H1 (cell line): ENCODE measurements at regions not wholly inside any gene's neighbourhood (a gene's known extent, or its start where the extent isn't known, plus 50 kb on each side); places are given as distances from the start of the nearest gene placed in this dataset.

Experiments
- CTCF ChIA-PET: fragments of 300-600 bp; sonication (Branson Sonifier 250); formaldehyde crosslinking; loops from one replicate; lab custom pipeline; 2021; ENCODE audit not compliant: partially characterized antibody; lab: Charles Lee
- POLR2A ChIA-PET: fragments of 300-600 bp; sonication (Branson Sonifier 250); formaldehyde crosslinking; loops from one replicate; lab custom pipeline; 2021; ENCODE audit warnings: inconsistent platforms; ENCODE audit not compliant: partially characterized antibody; lab: Charles Lee
- DNase-seq, 2 experiments: peaks; one replicate each; pipeline versions ENCODE4 v3.0.0 to v3.0.0-alpha.2; 2010 to 2022; ENCODE audit warnings: low spot score in 2 of 2, low read depth in 1 of 2, mixed read lengths in 1 of 2
- FAIRE-seq: peaks from 2 replicates; lab custom pipeline; 2011; peaks lifted over from hg19 to GRCh38; lab: Jason Lieb, UNC
- H2AFZ ChIP-seq: 2 replicates; pipeline ENCODE4 v1.8.1; 2012; ENCODE audit warnings: low read length, inconsistent platforms
- H2AK5ac ChIP-seq: 2 replicates; pipeline ENCODE4 v1.6.1; 2013; ENCODE audit warnings: low read depth, low read length
- H2BK120ac ChIP-seq: replicated peaks from 2 replicates; pipeline ENCODE3; 2013; ENCODE audit warnings: low read depth, low read length, inconsistent platforms
- H2BK12ac ChIP-seq: 2 replicates; pipeline ENCODE4 v1.6.1; 2013; ENCODE audit warnings: low read depth, low read length
- H2BK15ac ChIP-seq: 2 replicates; pipeline ENCODE4 v1.6.1; 2013; ENCODE audit warnings: low read length
- H2BK20ac ChIP-seq: 2 replicates; pipeline ENCODE4 v1.6.1; 2013; ENCODE audit warnings: low read length
- H2BK5ac ChIP-seq: 2 replicates; pipeline ENCODE4 v1.6.1; 2013; ENCODE audit warnings: low read depth, low read length
- H3K14ac ChIP-seq: 2 replicates; pipeline ENCODE4 v1.6.1; 2013; ENCODE audit warnings: inconsistent platforms; ENCODE audit not compliant: insufficient read length
- H3K18ac ChIP-seq: 2 replicates; pipeline ENCODE4 v1.6.1; 2013; ENCODE audit warnings: low read length; ENCODE audit errors: extremely low read depth
- H3K23ac ChIP-seq: 2 replicates; pipeline ENCODE4 v1.6.1; 2013; ENCODE audit warnings: inconsistent platforms; ENCODE audit not compliant: insufficient read length
- H3K23me2 ChIP-seq: 2 replicates; pipeline ENCODE4 v1.6.1; 2013; ENCODE audit warnings: low read depth, low read length
- H3K27ac ChIP-seq: 2 replicates; pipeline ENCODE4 v1.6.1; 2011; ENCODE audit warnings: low read depth, low read length, inconsistent platforms
- H3K27me3 ChIP-seq, 4 experiments: replicated peaks in 1 of 4; 1 replicate in 1 of 4; 2 replicates in 3 of 4; pipeline versions ENCODE4 v1.6.1 to v1.8.1; 2011 to 2013; ENCODE audit warnings: low read length in 3 of 4, mild to moderate bottlenecking in 3 of 4, inconsistent platforms in 2 of 4, mixed read lengths in 2 of 4, moderate library complexity in 1 of 4; ENCODE audit not compliant: control insufficient read depth in 3 of 4, insufficient read depth in 3 of 4; ENCODE audit errors: extremely low read depth in 1 of 4
- H3K36me3 ChIP-seq, 4 experiments: 2 replicates each; pipeline versions ENCODE4 v1.6.1 to v1.8.1; 2011 to 2013; ENCODE audit warnings: mild to moderate bottlenecking in 4 of 4, low read length in 3 of 4, moderate library complexity in 2 of 4, control low read depth in 1 of 4, inconsistent platforms in 1 of 4; ENCODE audit not compliant: insufficient read depth in 4 of 4, control insufficient read depth in 2 of 4
- H3K4ac ChIP-seq: replicated peaks from 2 replicates; pipeline ENCODE3; 2013; ENCODE audit warnings: low read length, low read depth, mixed read lengths, inconsistent platforms; ENCODE audit not compliant: insufficient read length
- H3K4me1 ChIP-seq, 4 experiments: replicated peaks in 1 of 4; 1 replicate in 1 of 4; 2 replicates in 3 of 4; pipeline versions ENCODE4 v1.6.1 to v1.8.1; 2011 to 2013; ENCODE audit warnings: low read length in 3 of 4, inconsistent platforms in 2 of 4, mixed read lengths in 1 of 4; ENCODE audit not compliant: insufficient read depth in 4 of 4, control insufficient read depth in 3 of 4
- H3K4me2 ChIP-seq, 2 experiments: 2 replicates each; pipeline versions ENCODE4 v1.6.1 to v1.8.1; 2011 to 2013; ENCODE audit warnings: low read depth in 2 of 2, low read length in 2 of 2, control low read depth in 1 of 2, inconsistent platforms in 1 of 2, mild to moderate bottlenecking in 1 of 2; ENCODE audit not compliant: insufficient read depth in 1 of 2
- H3K4me3 ChIP-seq, 4 experiments: fragments of 200-600, 300-600 bp in 1 of 4; sonication (generic), shearing (Covaris generic), sonication (Bioruptor Twin) in 1 of 4; 2 replicates each; pipeline versions ENCODE4 v1.5.1 to v1.8.1; 2011 to 2016; ENCODE audit warnings: low read length in 4 of 4, low read depth in 3 of 4, control low read depth in 2 of 4, inconsistent platforms in 2 of 4, mild to moderate bottlenecking in 2 of 4, mixed read lengths in 1 of 4, moderate library complexity in 1 of 4; ENCODE audit not compliant: insufficient read depth in 2 of 4; ENCODE audit errors: extremely low read depth in 1 of 4
- H3K56ac ChIP-seq: replicated peaks from 2 replicates; pipeline ENCODE3; 2013; ENCODE audit warnings: low read depth, mild to moderate bottlenecking, mixed read lengths, low read length, inconsistent platforms; ENCODE audit not compliant: insufficient read length
- H3K79me1 ChIP-seq: 2 replicates; pipeline ENCODE4 v1.6.1; 2013; ENCODE audit warnings: low read depth, low read length, control low read depth
- H3K79me2 ChIP-seq, 2 experiments: 2 replicates each; pipeline versions ENCODE4 v1.6.1 to v1.8.1; 2012 to 2013; ENCODE audit warnings: low read length in 2 of 2, mild to moderate bottlenecking in 2 of 2, inconsistent platforms in 1 of 2; ENCODE audit not compliant: insufficient read depth in 2 of 2, control insufficient read depth in 1 of 2
- H3K9ac ChIP-seq, 4 experiments: replicated peaks in 1 of 4; 1 replicate in 1 of 4; 2 replicates in 3 of 4; pipeline versions ENCODE4 v1.6.1 to v1.8.1; 2011 to 2013; ENCODE audit warnings: low read depth in 3 of 4, low read length in 3 of 4, control low read depth in 2 of 4, mild to moderate bottlenecking in 2 of 4, moderate library complexity in 2 of 4, inconsistent platforms in 1 of 4; ENCODE audit errors: extremely low read depth in 1 of 4
- H3K9me3 ChIP-seq, 2 experiments: 2 replicates each; pipeline versions ENCODE4 v1.6.1 to v1.8.1; 2012 to 2013; ENCODE audit warnings: mild to moderate bottlenecking in 2 of 2, moderate library complexity in 2 of 2, control low read depth in 1 of 2, inconsistent platforms in 1 of 2, low read depth in 1 of 2, low read length in 1 of 2, mixed read lengths in 1 of 2; ENCODE audit not compliant: insufficient read depth in 2 of 2
- H4K20me1 ChIP-seq, 2 experiments: replicated peaks in 1 of 2; 2 replicates each; pipeline versions ENCODE3 to v1.8.1; 2011 to 2013; ENCODE audit warnings: inconsistent platforms in 2 of 2, low read length in 2 of 2, mild to moderate bottlenecking in 1 of 2; ENCODE audit not compliant: insufficient read depth in 2 of 2, control insufficient read depth in 1 of 2
- H4K5ac ChIP-seq: 2 replicates; pipeline ENCODE4 v1.6.1; 2013; ENCODE audit warnings: low read length, low read depth, mixed read lengths, inconsistent platforms; ENCODE audit not compliant: insufficient read length
- H4K8ac ChIP-seq: 2 replicates; pipeline ENCODE4 v1.8.0; 2013; ENCODE audit warnings: mild to moderate bottlenecking, moderate library complexity, low read length, inconsistent platforms; ENCODE audit not compliant: insufficient read depth; ENCODE audit errors: extremely low read depth
- H4K91ac ChIP-seq: replicated peaks from 2 replicates; pipeline ENCODE3; 2013; ENCODE audit warnings: low read length, mixed read lengths, inconsistent platforms; ENCODE audit not compliant: insufficient read length
- WGBS, 2 experiments: shearing (Covaris generic) in 1 of 2; methylation state at CpG; one replicate each; pipeline versions ENCODE4 v1.1.6 to v1.1.7; 2013 to 2015; ENCODE audit warnings: low lambda C conversion rate in 2 of 2, mixed read lengths in 2 of 2, inconsistent platforms in 1 of 2, low coverage in 1 of 2, missing lambda C conversion rate in 1 of 2; ENCODE audit not compliant: insufficient replicate concordance in 2 of 2, insufficient coverage in 1 of 2, insufficient read length in 1 of 2; ENCODE audit errors: extremely low coverage in 1 of 2, missing lambda C conversion rate in 1 of 2; 5-methylcytosine and 5-hydroxymethylcytosine counted together
- TF ChIP-seq, protein P1 (sequence below): fragments of 300-600 bp; sonication (generic); IDR thresholded peaks from 2 replicates; pipeline ENCODE4 v1.7.1; 2012; ENCODE audit warnings: low read length, moderate library complexity, mild to moderate bottlenecking, inconsistent platforms; ENCODE audit not compliant: insufficient replicate concordance

DNA sequence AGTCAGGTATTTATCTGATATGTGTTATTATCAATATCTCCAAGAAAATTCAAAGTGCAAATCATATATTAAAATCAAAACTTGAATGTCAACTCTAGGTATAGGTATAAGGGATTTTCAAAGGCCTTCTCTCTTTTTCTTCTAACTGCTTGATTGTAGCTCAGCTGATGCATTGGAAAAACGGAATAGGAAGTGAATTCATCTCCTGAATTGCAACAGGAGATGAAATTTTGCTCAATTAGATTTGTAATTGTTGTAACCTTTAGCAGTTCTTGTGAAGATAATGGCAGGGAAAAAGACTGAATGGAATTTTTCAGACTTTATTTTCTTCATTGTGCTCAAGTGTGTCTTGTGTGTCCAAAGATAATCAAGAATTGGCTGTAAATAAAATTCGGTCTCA is 190.2 kb upstream of the KCNJ16 start:
- no peak overlapping the region for H2AFZ ChIP-seq
- no peak overlapping the region for H2BK20ac ChIP-seq
- no peaks in the 10 kb centered on the region for H3K27me3 ChIP-seq
- H2AK5ac ChIP-seq = no peak overlapping the region
- H3K79me2 ChIP-seq = no peaks in the 10 kb centered on the region
- DNase-seq = no peak
- no peak overlapping the region for H3K4me2 ChIP-seq
- H2BK12ac ChIP-seq = no peak overlapping the region
- H3K56ac ChIP-seq = no peak overlapping the region
- H4K8ac ChIP-seq = no peak overlapping the region
- H4K5ac ChIP-seq = no peak overlapping the region
- no peak overlapping the region for H3K4me3 ChIP-seq
- WGBS, 2 experiments = 88% methylated on average over 2 of the region's 2 CpGs; no CpG with 5 or more reads in 1 of the 2 experiments
- H3K27ac ChIP-seq = no peak overlapping the region
- no peaks in the 10 kb centered on the region for H3K9me3 ChIP-seq
- H2BK120ac ChIP-seq = no peak overlapping the region
- no peak overlapping the region for H3K23ac ChIP-seq
- no peak overlapping the region for H2BK5ac ChIP-seq
- no peak for FAIRE-seq
- H3K9ac ChIP-seq = no peak overlapping the region
- ChIA-PET POLR2A (no interaction called here), CTCF (no interaction called here)
- H4K20me1 ChIP-seq = no peaks in the 10 kb centered on the region
- no peaks in the 10 kb centered on the region for H3K79me1 ChIP-seq
- no peaks in the 10 kb centered on the region for H3K4me1 ChIP-seq
- H3K14ac ChIP-seq = no peak overlapping the region
- no peak overlapping the region for H4K91ac ChIP-seq
- no peak overlapping the region for H2BK15ac ChIP-seq
- no peaks in the 10 kb centered on the region for H3K36me3 ChIP-seq
- no peaks in the 10 kb centered on the region for H3K23me2 ChIP-seq
- H3K4ac ChIP-seq = no peak overlapping the region
- H3K18ac ChIP-seq = no peak overlapping the region
- TF ChIP-seq, protein P1, sequence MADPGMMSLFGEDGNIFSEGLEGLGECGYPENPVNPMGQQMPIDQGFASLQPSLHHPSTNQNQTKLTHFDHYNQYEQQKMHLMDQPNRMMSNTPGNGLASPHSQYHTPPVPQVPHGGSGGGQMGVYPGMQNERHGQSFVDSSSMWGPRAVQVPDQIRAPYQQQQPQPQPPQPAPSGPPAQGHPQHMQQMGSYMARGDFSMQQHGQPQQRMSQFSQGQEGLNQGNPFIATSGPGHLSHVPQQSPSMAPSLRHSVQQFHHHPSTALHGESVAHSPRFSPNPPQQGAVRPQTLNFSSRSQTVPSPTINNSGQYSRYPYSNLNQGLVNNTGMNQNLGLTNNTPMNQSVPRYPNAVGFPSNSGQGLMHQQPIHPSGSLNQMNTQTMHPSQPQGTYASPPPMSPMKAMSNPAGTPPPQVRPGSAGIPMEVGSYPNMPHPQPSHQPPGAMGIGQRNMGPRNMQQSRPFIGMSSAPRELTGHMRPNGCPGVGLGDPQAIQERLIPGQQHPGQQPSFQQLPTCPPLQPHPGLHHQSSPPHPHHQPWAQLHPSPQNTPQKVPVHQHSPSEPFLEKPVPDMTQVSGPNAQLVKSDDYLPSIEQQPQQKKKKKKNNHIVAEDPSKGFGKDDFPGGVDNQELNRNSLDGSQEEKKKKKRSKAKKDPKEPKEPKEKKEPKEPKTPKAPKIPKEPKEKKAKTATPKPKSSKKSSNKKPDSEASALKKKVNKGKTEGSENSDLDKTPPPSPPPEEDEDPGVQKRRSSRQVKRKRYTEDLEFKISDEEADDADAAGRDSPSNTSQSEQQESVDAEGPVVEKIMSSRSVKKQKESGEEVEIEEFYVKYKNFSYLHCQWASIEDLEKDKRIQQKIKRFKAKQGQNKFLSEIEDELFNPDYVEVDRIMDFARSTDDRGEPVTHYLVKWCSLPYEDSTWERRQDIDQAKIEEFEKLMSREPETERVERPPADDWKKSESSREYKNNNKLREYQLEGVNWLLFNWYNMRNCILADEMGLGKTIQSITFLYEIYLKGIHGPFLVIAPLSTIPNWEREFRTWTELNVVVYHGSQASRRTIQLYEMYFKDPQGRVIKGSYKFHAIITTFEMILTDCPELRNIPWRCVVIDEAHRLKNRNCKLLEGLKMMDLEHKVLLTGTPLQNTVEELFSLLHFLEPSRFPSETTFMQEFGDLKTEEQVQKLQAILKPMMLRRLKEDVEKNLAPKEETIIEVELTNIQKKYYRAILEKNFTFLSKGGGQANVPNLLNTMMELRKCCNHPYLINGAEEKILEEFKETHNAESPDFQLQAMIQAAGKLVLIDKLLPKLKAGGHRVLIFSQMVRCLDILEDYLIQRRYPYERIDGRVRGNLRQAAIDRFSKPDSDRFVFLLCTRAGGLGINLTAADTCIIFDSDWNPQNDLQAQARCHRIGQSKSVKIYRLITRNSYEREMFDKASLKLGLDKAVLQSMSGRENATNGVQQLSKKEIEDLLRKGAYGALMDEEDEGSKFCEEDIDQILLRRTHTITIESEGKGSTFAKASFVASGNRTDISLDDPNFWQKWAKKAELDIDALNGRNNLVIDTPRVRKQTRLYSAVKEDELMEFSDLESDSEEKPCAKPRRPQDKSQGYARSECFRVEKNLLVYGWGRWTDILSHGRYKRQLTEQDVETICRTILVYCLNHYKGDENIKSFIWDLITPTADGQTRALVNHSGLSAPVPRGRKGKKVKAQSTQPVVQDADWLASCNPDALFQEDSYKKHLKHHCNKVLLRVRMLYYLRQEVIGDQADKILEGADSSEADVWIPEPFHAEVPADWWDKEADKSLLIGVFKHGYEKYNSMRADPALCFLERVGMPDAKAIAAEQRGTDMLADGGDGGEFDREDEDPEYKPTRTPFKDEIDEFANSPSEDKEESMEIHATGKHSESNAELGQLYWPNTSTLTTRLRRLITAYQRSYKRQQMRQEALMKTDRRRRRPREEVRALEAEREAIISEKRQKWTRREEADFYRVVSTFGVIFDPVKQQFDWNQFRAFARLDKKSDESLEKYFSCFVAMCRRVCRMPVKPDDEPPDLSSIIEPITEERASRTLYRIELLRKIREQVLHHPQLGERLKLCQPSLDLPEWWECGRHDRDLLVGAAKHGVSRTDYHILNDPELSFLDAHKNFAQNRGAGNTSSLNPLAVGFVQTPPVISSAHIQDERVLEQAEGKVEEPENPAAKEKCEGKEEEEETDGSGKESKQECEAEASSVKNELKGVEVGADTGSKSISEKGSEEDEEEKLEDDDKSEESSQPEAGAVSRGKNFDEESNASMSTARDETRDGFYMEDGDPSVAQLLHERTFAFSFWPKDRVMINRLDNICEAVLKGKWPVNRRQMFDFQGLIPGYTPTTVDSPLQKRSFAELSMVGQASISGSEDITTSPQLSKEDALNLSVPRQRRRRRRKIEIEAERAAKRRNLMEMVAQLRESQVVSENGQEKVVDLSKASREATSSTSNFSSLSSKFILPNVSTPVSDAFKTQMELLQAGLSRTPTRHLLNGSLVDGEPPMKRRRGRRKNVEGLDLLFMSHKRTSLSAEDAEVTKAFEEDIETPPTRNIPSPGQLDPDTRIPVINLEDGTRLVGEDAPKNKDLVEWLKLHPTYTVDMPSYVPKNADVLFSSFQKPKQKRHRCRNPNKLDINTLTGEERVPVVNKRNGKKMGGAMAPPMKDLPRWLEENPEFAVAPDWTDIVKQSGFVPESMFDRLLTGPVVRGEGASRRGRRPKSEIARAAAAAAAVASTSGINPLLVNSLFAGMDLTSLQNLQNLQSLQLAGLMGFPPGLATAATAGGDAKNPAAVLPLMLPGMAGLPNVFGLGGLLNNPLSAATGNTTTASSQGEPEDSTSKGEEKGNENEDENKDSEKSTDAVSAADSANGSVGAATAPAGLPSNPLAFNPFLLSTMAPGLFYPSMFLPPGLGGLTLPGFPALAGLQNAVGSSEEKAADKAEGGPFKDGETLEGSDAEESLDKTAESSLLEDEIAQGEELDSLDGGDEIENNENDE = no peak
